HG03432 (cell line): ENCODE measurements at regions not wholly inside any gene's neighbourhood (a gene's known extent, or its start where the extent isn't known, plus 50 kb on each side); places are given as distances from the start of the nearest gene placed in this dataset.

Experiments
- ATAC-seq: cut with Tn5 transposase; IDR thresholded peaks from one replicate; pipeline ENCODE4 v1.9.1; 2021; ENCODE audit warnings: mild to moderate bottlenecking, moderate library complexity; ENCODE audit not compliant: unreplicated experiment

- ATAC-seq, result no peak
Measured at GRCh38 chr3:63042833-63043232, 167.6 kb upstream of the CADPS start.

GRCh38 chr3:63043631-63044030 lies 168.4 kb upstream of the CADPS start:
- ATAC-seq, result no peak

GRCh38 chr3:63046152-63046551 lies 170.9 kb upstream of the CADPS start:
- ATAC-seq, result no peak

- no peak for ATAC-seq
Measured at GRCh38 chr3:63046580-63046979, 171.4 kb upstream of the CADPS start.

- ATAC-seq, result no peak
Measured at GRCh38 chr3:63047068-63047467, 171.9 kb upstream of the CADPS start.

- ATAC-seq, result no peak
Measured at GRCh38 chr3:63048367-63049326, 173.4 kb upstream of the CADPS start.

GRCh38 chr3:63050548-63051177 lies 175.4 kb upstream of the CADPS start:
- no peak for ATAC-seq

- no peak for ATAC-seq
Measured at GRCh38 chr3:63051920-63052319, 176.7 kb upstream of the CADPS start.

GRCh38 chr3:63056932-63057331 lies 181.7 kb upstream of the CADPS start:
- no peak for ATAC-seq

- no peak for ATAC-seq
Measured at GRCh38 chr3:63060412-63060811, 185.2 kb upstream of the CADPS start.

- ATAC-seq, result no peak
Measured at GRCh38 chr3:63061449-63061848, 186.2 kb upstream of the CADPS start.

- ATAC-seq, result no peak
Measured at GRCh38 chr3:63064209-63064755, 189.1 kb upstream of the CADPS start.

GRCh38 chr3:63067999-63068645 lies 192.9 kb upstream of the CADPS start:
- ATAC-seq, result no peak

- ATAC-seq, result no peak
Measured at GRCh38 chr3:63069806-63070475, 194.7 kb upstream of the CADPS start.

GRCh38 chr3:63070476-63070810 lies 195.2 kb upstream of the CADPS start:
- no peak for ATAC-seq

- no peak for ATAC-seq
Measured at GRCh38 chr3:63076357-63076756, 201.1 kb upstream of the CADPS start.

- no peak for ATAC-seq
Measured at GRCh38 chr3:63086190-63086589, 191.9 kb upstream of the SYNPR start.

- ATAC-seq, result no peak
Measured at GRCh38 chr3:63089007-63089750, 188.9 kb upstream of the SYNPR start.

GRCh38 chr3:63089751-63090132 lies 188.4 kb upstream of the SYNPR start:
- ATAC-seq, result no peak

GRCh38 chr3:63090656-63091055 lies 187.5 kb upstream of the SYNPR start:
- no peak for ATAC-seq
